Stomach (tissue), 8 donors: ENCODE measurements at regions not wholly inside any gene's neighbourhood (a gene's known extent, or its start where the extent isn't known, plus 50 kb on each side); places are given as distances from the start of the nearest gene placed in this dataset.
A peak's percentile ranks its signal among the peaks of the same experiment; 100 is the strongest.

Source experiments
- DNase-seq, 2 donors: peaks; one replicate each; pipeline versions ENCODE4 v3.0.0 to v3.0.0-alpha.2; 2013 to 2019
- H3K27ac ChIP-seq, 5 donors: fragments of 200-600 bp in 4 of 5; sonication (generic) in 4 of 5; one replicate each; pipeline ENCODE4 v1.5.1; 2013 to 2019; ENCODE audit warnings: mild to moderate bottlenecking in 1 of 5, moderate library complexity in 1 of 5
- H3K27me3 ChIP-seq, 3 donors: fragments of 200-600 bp; sonication (generic); one replicate each; pipeline ENCODE4 v1.5.1; 2017 to 2019; ENCODE audit warnings: mixed run types in 1 of 3
- H3K36me3 ChIP-seq, 4 donors: fragments of 200-600 bp; sonication (generic); 1 replicate in 3 of 4; 2 replicates in 1 of 4; pipeline ENCODE4 v1.5.1; 2016 to 2019
- H3K4me1 ChIP-seq, 4 donors: fragments of 200-600 bp; sonication (generic); one replicate each; pipeline ENCODE4 v1.5.1; 2016 to 2019
- H3K4me3 ChIP-seq, 4 donors: fragments of 200-600 bp; sonication (generic) in 3 of 4; one replicate each; pipeline ENCODE4 v1.5.1; 2016 to 2019; ENCODE audit warnings: mild to moderate bottlenecking in 1 of 4
- H3K9me3 ChIP-seq, 4 donors: fragments of 200-600 bp; sonication (generic); one replicate each; pipeline ENCODE4 v1.5.1; 2016 to 2019
- CTCF ChIP-seq, 7 experiments: fragments of 450-650 bp in 4 of 7; fragments of 200-600 bp in 3 of 7; sonication (generic) in 3 of 7; IDR thresholded peaks; one replicate each; pipeline ENCODE4 v1.5.1; 2016 to 2019; ENCODE audit warnings: antibody characterized with exemption in 7 of 7, control low read depth in 2 of 7, mild to moderate bottlenecking in 1 of 7
- EP300 ChIP-seq: sonication (generic); formaldehyde crosslinking; IDR thresholded peaks from one replicate; pipeline ENCODE4 v1.6.1; 2017; ENCODE audit warnings: antibody characterized with exemption
- POLR2A ChIP-seq, 4 donors: fragments of 450-650 bp; IDR thresholded peaks; one replicate each; pipeline ENCODE4 v1.6.1; 2016; ENCODE audit warnings: antibody characterized with exemption in 4 of 4, control low read depth in 2 of 4, mild to moderate bottlenecking in 1 of 4, moderate library complexity in 1 of 4
- POLR2AphosphoS5 ChIP-seq, 3 donors: sonication (generic); formaldehyde crosslinking; IDR thresholded peaks; one replicate each; pipeline ENCODE4 v1.6.1; 2016; ENCODE audit warnings: antibody characterized with exemption in 3 of 3
- WGBS, 5 donors: extraction: QIAGEN DNeasy Blood & Tissue Kit in 3 of 5; methylation state at CpG; one replicate each; pipeline versions ENCODE4 v1.1.5 to v1.1.7; 2013 to 2018; 5-methylcytosine and 5-hydroxymethylcytosine counted together
- intact Hi-C: fragments of 100-400 bp; cut with DNase I; formaldehyde crosslinking; loops from one replicate; pipeline ENCODE4 v1.15.1; 2023; ENCODE audit warnings: low total_unique reads
- donor health status: healthy with polysubstance abuse.
- donor health status: Bipolar disorder and iron deficiency.
- donor health status: healthy.

- peak in 1 of 3 donors; percentile 44 for TF ChIP-seq POLR2AphosphoS5 (IDR thresholded peaks at IDR 0.05)
- TF ChIP-seq POLR2A (IDR thresholded peaks at IDR 0.05): no peak
- Histone ChIP-seq H3K4me1 (peaks cover 31 to 77% (median 51%) of the 10 kb centered on the region in 4 donors), H3K9me3 (no peaks in the 10 kb centered on the region), H3K27ac (peak overlapping the region; percentile 33 to 72 (median 47)), H3K27me3 (no peaks in the 10 kb centered on the region), H3K36me3 (peaks cover 0 to 8% (median 0%) of the 10 kb centered on the region in 4 donors), H3K4me3 (peak overlapping the region in 2 of 4 donors; percentile 9 to 18)
- WGBS, 5 donors: 31 to 43% (median 36%) methylated on average over 10 of the region's 10 CpGs
- intact Hi-C loops: no loop called here
- peak in 1 of 2 donors; percentile 50 for DNase-seq
Measured at GRCh38 chr19:46954993-46955812, 64.4 kb upstream of the NPAS1 start.

- Histone ChIP-seq H3K27ac (peak overlapping the region in 4 of 5 donors; percentile 8 to 72 (median 52)), H3K4me1 (peaks cover 24 to 70% (median 46%) of the 10 kb centered on the region in 4 donors), H3K36me3 (peaks cover 0 to 8% (median 0%) of the 10 kb centered on the region in 4 donors), H3K9me3 (no peaks in the 10 kb centered on the region), H3K4me3 (no peak overlapping the region), H3K27me3 (no peaks in the 10 kb centered on the region)
- TF ChIP-seq EP300: no peak
- TF ChIP-seq POLR2A (IDR thresholded peaks at IDR 0.05): no peak
- TF ChIP-seq POLR2AphosphoS5 (IDR thresholded peaks at IDR 0.05): no peak
- TF ChIP-seq CTCF (IDR thresholded peaks at IDR 0.05): no peak
- intact Hi-C loops: no loop called here
- DNase-seq: no peak
- WGBS, 5 donors: 78 to 93% (median 83%) methylated on average over 6 of the region's 6 CpGs
Measured at GRCh38 chr19:46955813-46956371, 63.7 kb upstream of the NPAS1 start.

GRCh38 chr19:46958532-46958931 is 61.1 kb upstream of the NPAS1 start:
- DNase-seq: peak in 1 of 2 donors; percentile 23
- no peak overlapping the region for H3K27ac ChIP-seq
- H3K27me3 ChIP-seq: no peaks in the 10 kb centered on the region
- peaks cover 14 to 64% (median 37%) of the 10 kb centered on the region in 4 donors for H3K4me1 ChIP-seq
- intact Hi-C loops: no loop called here
- TF ChIP-seq EP300 (no peak), CTCF (IDR thresholded peaks at IDR 0.05) (no peak), POLR2A (IDR thresholded peaks at IDR 0.05) (no peak), POLR2AphosphoS5 (IDR thresholded peaks at IDR 0.05) (no peak)
- no peaks in the 10 kb centered on the region for H3K9me3 ChIP-seq
- WGBS, 5 donors: 67 to 80% (median 77%) methylated on average over 6 of the region's 6 CpGs
- peaks cover 0 to 5% (median 0%) of the 10 kb centered on the region in 4 donors for H3K36me3 ChIP-seq
- H3K4me3 ChIP-seq: no peak overlapping the region

GRCh38 chr19:46959894-46960556 is 59.6 kb upstream of the NPAS1 start:
- Histone ChIP-seq H3K4me1 (peaks cover 4 to 52% (median 24%) of the 10 kb centered on the region in 4 donors), H3K27ac (no peak overlapping the region), H3K9me3 (no peaks in the 10 kb centered on the region), H3K36me3 (no peaks in the 10 kb centered on the region), H3K4me3 (no peak overlapping the region), H3K27me3 (no peaks in the 10 kb centered on the region)
- WGBS, 5 donors: 94 to 96% (median 95%) methylated on average over 5 of the region's 5 CpGs
- intact Hi-C loops: no loop called here
- TF ChIP-seq POLR2A (IDR thresholded peaks at IDR 0.05): no peak
- no peak for DNase-seq

- 81 to 90% (median 85%) methylated on average over 2 of the region's 2 CpGs for WGBS, 5 donors
- H3K9me3 ChIP-seq: no peaks in the 10 kb centered on the region
- no peaks in the 10 kb centered on the region for H3K36me3 ChIP-seq
- no peak overlapping the region for H3K4me3 ChIP-seq
- no peak overlapping the region for H3K27ac ChIP-seq
- DNase-seq: no peak
- no peaks in the 10 kb centered on the region for H3K27me3 ChIP-seq
- TF ChIP-seq EP300 (no peak), POLR2A (IDR thresholded peaks at IDR 0.05) (no peak), POLR2AphosphoS5 (IDR thresholded peaks at IDR 0.05) (no peak), CTCF (IDR thresholded peaks at IDR 0.05) (no peak)
- intact Hi-C loops: no loop called here
- peaks cover under 1 to 39% (median 18%) of the 10 kb centered on the region in 4 donors for H3K4me1 ChIP-seq
Measured at GRCh38 chr19:46962030-46962570, 57.5 kb upstream of the NPAS1 start.
